ENCODE measurements at regions not wholly inside any gene's neighbourhood (a gene's known extent, or its start where the extent isn't known, plus 50 kb on each side); places are given as distances from the start of the nearest gene placed in this dataset.

- TF ChIP-seq CTCF (IDR thresholded peaks at IDR 0.05 in 8 of 11, conservative IDR thresholded peaks at IDR 0.05 in 3 of 11) (no peak), POLR2A (IDR thresholded peaks at IDR 0.05) (no peak)
These were observed 147.2 kb upstream of the RPS6KA2 start for GRCh38 chr6:166774292-166774691.

Data from spleen (tissue), 7 donors.